Neural progenitor cell (in vitro differentiated cells): ENCODE measurements at regions not wholly inside any gene's neighbourhood (a gene's known extent, or its start where the extent isn't known, plus 50 kb on each side); places are given as distances from the start of the nearest gene placed in this dataset.
"Not testable (repeated sequence)": the region's sequence is repeated elsewhere in the genome, so short reads cannot be mapped to it uniquely, and the experiment has no call there.

Experiments
- CTCF ChIP-seq: fragments of 200-600 bp; sonication (generic); IDR thresholded peaks from 2 replicates; pipeline ENCODE4 v1.5.1; 2017; ENCODE audit warnings: antibody characterized with exemption, mild to moderate bottlenecking
- EZH2 ChIP-seq: fragments of 200-600 bp; sonication (generic); IDR thresholded peaks from 2 replicates; pipeline ENCODE4 v1.6.1; 2017; ENCODE audit warnings: antibody characterized with exemption, mild to moderate bottlenecking, moderate library complexity
- EZH2phosphoT487 ChIP-seq: fragments of 200-600 bp; sonication (generic); IDR thresholded peaks from 2 replicates; pipeline ENCODE4 v1.6.1; 2017; ENCODE audit warnings: antibody characterized with exemption

GRCh38 chr14:106470028-106470427, 943.6 kb downstream of the TMEM121 start:
- TF ChIP-seq CTCF, EZH2, EZH2phosphoT487: not testable (repeated sequence)
